ENCODE measurements at regions not wholly inside any gene's neighbourhood (a gene's known extent, or its start where the extent isn't known, plus 50 kb on each side); places are given as distances from the start of the nearest gene placed in this dataset.

DNA sequence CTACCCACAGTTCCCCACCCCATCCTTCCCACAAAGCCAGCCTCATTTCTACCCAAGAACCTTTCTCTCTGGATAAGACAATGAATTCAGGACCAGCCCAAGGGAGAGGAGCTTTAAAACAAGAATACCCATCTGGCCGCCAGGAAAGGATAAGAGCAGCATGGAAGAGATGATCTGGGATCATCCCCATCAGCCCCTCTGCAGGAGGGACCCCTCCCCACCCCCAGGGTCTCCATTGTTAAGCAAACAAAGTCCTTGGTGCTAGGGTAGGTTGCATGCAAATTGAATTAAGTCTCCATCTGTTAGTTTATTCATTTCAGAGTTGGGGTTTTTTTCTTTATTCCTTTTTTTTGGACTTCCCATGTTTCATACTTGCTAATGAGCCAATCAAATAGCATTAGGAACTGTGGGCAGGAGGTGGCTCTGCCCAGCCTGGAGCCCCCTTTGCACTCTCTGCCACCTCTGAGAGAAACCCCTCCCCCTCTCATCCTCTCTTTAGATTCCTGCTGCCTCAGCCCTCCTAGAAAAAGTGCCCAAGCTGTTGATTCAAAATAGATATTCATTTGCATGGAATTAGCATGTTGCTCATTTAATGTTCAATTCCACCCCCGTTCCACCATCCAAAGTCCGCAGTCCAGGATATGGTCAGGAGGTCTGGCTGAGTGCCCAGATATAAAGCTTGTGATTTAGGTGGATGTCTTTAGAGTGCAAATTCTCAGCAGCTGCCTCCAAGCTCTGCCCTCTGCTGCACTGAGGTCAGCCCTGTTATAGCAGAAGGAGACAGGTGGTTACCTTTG is 138.5 kb upstream of the NCAM1 start:
- Histone ChIP-seq H3K9ac (replicated peaks; ENCODE audit: extremely low read depth, insufficient read depth, low read length) (no peak overlapping the region), H3K27ac (ENCODE audit: insufficient read depth, low read depth, low read length) (no peak overlapping the region), H3K27me3 (ENCODE audit: control insufficient read depth in 2 of 2, insufficient read depth in 2 of 2, low read length in 2 of 2) (no peaks in the 10 kb centered on the region), H3K4me1 (ENCODE audit: control insufficient read depth, extremely low read depth, insufficient read depth, low read length) (no peaks in the 10 kb centered on the region), H2AFZ (ENCODE audit: low read depth, low read length) (no peak overlapping the region), H3K9me3 (replicated peaks; ENCODE audit: control insufficient read depth, insufficient read depth, low read length) (peaks cover 6% of the 10 kb centered on the region), H3K4me3 (replicated peaks in 1 of 3; ENCODE audit: insufficient read depth in 1 of 3, low read depth in 1 of 3, low read length in 3 of 3) (no peak overlapping the region), H4K20me1 (replicated peaks; ENCODE audit: control insufficient read depth, extremely low read depth, insufficient read depth, low read length) (no peaks in the 10 kb centered on the region), H3K9me1 (replicated peaks; ENCODE audit: control insufficient read depth, extremely low read depth, insufficient read depth, low read length) (no peaks in the 10 kb centered on the region), H3K79me2 (ENCODE audit: control insufficient read depth, insufficient read depth, low read length) (no peaks in the 10 kb centered on the region), H3K4me2 (ENCODE audit: insufficient read depth, low read length) (no peak overlapping the region), H3K36me3 (ENCODE audit: control insufficient read depth in 2 of 2, extremely low read depth in 1 of 2, insufficient read depth in 2 of 2, low read length in 2 of 2) (no peaks in the 10 kb centered on the region)
- dilution Hi-C loops (cut with MboI; ENCODE audit: extremely low pct_ligation_motif_present, low sequenced_read_pairs) (no loop called here), intact Hi-C loops (cut with micrococcal nuclease) (no loop called here)
- no TSS peak for BruUV-seq (replicated peaks)
- TF ChIP-seq, protein P1, sequence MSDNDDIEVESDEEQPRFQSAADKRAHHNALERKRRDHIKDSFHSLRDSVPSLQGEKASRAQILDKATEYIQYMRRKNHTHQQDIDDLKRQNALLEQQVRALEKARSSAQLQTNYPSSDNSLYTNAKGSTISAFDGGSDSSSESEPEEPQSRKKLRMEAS (IDR thresholded peaks at IDR 0.05; ENCODE audit: insufficient read depth, insufficient read length) = no peak
- no peak for TF ChIP-seq FOS (IDR thresholded peaks at IDR 0.05; ENCODE audit: borderline replicate concordance, insufficient read depth, low read length)
- TF ChIP-seq POLR2AphosphoS5 (IDR thresholded peaks at IDR 0.05; ENCODE audit: insufficient read depth, low read depth, low read length) = no peak
- TF ChIP-seq EZH2 (IDR thresholded peaks at IDR 0.05; ENCODE audit: borderline replicate concordance, low read depth, low read length, severe bottlenecking) = no peak
- TF ChIP-seq, protein P2, sequence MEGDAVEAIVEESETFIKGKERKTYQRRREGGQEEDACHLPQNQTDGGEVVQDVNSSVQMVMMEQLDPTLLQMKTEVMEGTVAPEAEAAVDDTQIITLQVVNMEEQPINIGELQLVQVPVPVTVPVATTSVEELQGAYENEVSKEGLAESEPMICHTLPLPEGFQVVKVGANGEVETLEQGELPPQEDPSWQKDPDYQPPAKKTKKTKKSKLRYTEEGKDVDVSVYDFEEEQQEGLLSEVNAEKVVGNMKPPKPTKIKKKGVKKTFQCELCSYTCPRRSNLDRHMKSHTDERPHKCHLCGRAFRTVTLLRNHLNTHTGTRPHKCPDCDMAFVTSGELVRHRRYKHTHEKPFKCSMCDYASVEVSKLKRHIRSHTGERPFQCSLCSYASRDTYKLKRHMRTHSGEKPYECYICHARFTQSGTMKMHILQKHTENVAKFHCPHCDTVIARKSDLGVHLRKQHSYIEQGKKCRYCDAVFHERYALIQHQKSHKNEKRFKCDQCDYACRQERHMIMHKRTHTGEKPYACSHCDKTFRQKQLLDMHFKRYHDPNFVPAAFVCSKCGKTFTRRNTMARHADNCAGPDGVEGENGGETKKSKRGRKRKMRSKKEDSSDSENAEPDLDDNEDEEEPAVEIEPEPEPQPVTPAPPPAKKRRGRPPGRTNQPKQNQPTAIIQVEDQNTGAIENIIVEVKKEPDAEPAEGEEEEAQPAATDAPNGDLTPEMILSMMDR (IDR thresholded peaks at IDR 0.05; ENCODE audit: extremely low read depth in 1 of 2, insufficient read depth in 1 of 2, low read depth in 1 of 2, low read length in 2 of 2) = no peak
- TF ChIP-seq GATA2 (IDR thresholded peaks at IDR 0.05; ENCODE audit: insufficient read depth, insufficient read length, low read depth, low read length) = no peak
- no peak for TF ChIP-seq POLR2A (IDR thresholded peaks at IDR 0.05; ENCODE audit: low read depth, low read length)
- TF ChIP-seq MYC (IDR thresholded peaks at IDR 0.05; ENCODE audit: low read depth, low read length) = no peak
- TF ChIP-seq JUN (IDR thresholded peaks at IDR 0.05; ENCODE audit: borderline replicate concordance, insufficient read depth, insufficient read length, low read depth) = no peak
- DNase-seq (ENCODE audit: low read depth, low spot score) (no peak), FAIRE-seq (no peak)
- CTCF ChIA-PET = no interaction called here
- POLR2A ChIA-PET = no interaction called here
